Mesodermal cell (in vitro differentiated cells): ENCODE measurements at regions not wholly inside any gene's neighbourhood (a gene's known extent, or its start where the extent isn't known, plus 50 kb on each side); places are given as distances from the start of the nearest gene placed in this dataset.

Source experiments
- H3K27ac ChIP-seq: 2 replicates; pipeline ENCODE4 v1.7.0; 2013; ENCODE audit warnings: mild to moderate bottlenecking, low read depth, low read length, moderate library complexity; ENCODE audit not compliant: severe bottlenecking
- H3K36me3 ChIP-seq: 2 replicates; pipeline ENCODE4 v1.7.1; 2013; ENCODE audit warnings: mild to moderate bottlenecking, low read length, moderate library complexity; ENCODE audit not compliant: control insufficient read depth, insufficient read depth
- H3K4me1 ChIP-seq: one replicate; pipeline ENCODE4 v1.7.1; 2013; ENCODE audit warnings: mild to moderate bottlenecking, low read length; ENCODE audit not compliant: insufficient read depth, control insufficient read depth, poor library complexity, severe bottlenecking
- H3K4me3 ChIP-seq: 2 replicates; pipeline ENCODE4 v1.7.0; 2013; ENCODE audit warnings: low read length, control low read depth, mild to moderate bottlenecking; ENCODE audit not compliant: insufficient read depth, poor library complexity, severe bottlenecking; ENCODE audit errors: extremely low read depth
- H3K9me3 ChIP-seq: 2 replicates; pipeline ENCODE4 v1.7.1; 2013; ENCODE audit warnings: mild to moderate bottlenecking, low read length, moderate library complexity; ENCODE audit not compliant: control insufficient read depth
- WGBS, 2 experiments: methylation state at CpG; one replicate each; pipeline ENCODE4 v1.1.5; 2013; ENCODE audit warnings: missing lambda C conversion rate in 2 of 2; ENCODE audit not compliant: insufficient coverage in 2 of 2; 5-methylcytosine and 5-hydroxymethylcytosine counted together

DNA sequence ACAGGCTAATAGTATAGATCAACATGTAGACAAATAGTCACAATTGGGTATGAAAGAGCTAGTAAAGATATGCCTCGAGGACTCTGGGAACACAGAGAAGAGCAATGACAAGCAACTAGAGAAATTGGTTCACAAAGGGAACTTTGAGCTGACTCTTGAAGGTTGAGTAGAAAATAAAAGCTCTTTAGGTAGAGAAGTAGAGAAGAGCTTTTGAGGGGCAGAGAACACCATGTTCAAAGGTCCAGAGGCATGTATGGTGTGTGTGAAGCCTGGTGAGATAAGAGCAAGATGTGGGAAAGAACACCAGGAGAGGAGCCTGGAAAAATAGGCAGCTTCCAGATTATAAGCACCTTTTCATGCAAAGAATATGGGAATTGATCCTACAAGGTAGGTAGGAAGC, 109.7 kb upstream of the MAGI3 start:
- Histone ChIP-seq H3K27ac (no peak overlapping the region), H3K9me3 (no peaks in the 10 kb centered on the region), H3K4me3 (no peak overlapping the region), H3K4me1 (no peaks in the 10 kb centered on the region), H3K36me3 (no peaks in the 10 kb centered on the region)
- WGBS, 2 experiments, result 83 to 88% methylated on average over 1 of the region's 1 CpG

DNA sequence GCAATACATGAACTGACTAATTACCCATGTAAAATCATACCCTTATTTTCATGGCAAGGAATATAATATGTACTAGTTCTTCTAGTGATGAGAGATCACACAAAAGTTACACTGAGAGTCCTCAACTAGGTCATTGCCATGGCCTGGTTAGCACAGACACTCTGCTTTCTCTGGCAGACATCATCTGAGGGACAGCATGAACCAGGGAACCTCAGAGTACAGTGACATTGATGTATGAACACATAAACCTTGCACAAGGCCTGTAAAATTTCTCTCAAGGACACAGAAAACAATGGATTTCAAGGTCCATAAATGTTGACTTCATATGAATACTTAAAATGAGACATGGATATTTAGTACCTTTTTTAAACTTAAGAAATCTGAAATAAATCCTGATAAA, 108.8 kb upstream of the MAGI3 start:
- Histone ChIP-seq H3K4me3 (no peak overlapping the region), H3K27ac (no peak overlapping the region), H3K4me1 (no peaks in the 10 kb centered on the region), H3K36me3 (no peaks in the 10 kb centered on the region), H3K9me3 (no peaks in the 10 kb centered on the region)

GRCh38 chr1:113282008-113282892, 108.1 kb upstream of the MAGI3 start:
- no peak overlapping the region for H3K27ac ChIP-seq
- H3K4me1 ChIP-seq, result no peaks in the 10 kb centered on the region
- H3K4me3 ChIP-seq, result no peak overlapping the region
- H3K36me3 ChIP-seq, result no peaks in the 10 kb centered on the region
- no peaks in the 10 kb centered on the region for H3K9me3 ChIP-seq
- WGBS, 2 experiments, result 83% methylated on average over 1 of the region's 3 CpGs; no CpG with 5 or more reads in 1 of the 2 experiments

DNA sequence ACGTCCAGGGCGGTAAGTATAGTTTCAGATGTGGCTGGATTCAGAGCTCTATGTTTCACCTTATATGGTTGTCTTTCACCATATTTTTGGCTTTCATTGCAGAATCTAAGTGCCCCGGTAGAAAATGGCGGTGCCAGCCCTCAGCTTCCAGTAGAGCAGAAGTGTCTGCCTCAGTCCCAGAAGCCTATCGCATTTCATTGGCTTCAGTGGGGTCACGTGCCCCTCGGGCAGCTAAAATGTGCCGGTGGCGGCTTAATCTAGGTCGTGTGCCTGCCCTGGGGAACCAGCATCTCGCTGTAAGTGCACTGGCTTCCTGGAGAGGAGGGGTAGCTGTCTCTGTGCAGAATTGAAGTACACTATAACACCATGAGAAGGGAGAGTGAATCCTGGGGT, 107.4 kb upstream of the MAGI3 start:
- Histone ChIP-seq H3K27ac (no peak overlapping the region), H3K4me1 (no peaks in the 10 kb centered on the region)

GRCh38 chr1:113283914-113284313, 106.4 kb upstream of the MAGI3 start:
- H3K9me3 ChIP-seq, result no peaks in the 10 kb centered on the region
- H3K4me1 ChIP-seq, result no peaks in the 10 kb centered on the region
- no peak overlapping the region for H3K4me3 ChIP-seq
- no peak overlapping the region for H3K27ac ChIP-seq
- no peaks in the 10 kb centered on the region for H3K36me3 ChIP-seq

More for the DNA sequence above, 107.4 kb upstream of the MAGI3 start:
- WGBS, 2 experiments, result 95 to 100% methylated on average over 5 to 7 of the region's 11 CpGs
- no peaks in the 10 kb centered on the region for H3K36me3 ChIP-seq
- no peaks in the 10 kb centered on the region for H3K9me3 ChIP-seq
- H3K4me3 ChIP-seq, result no peak overlapping the region

GRCh38 chr1:113286156-113286555, 104.2 kb upstream of the MAGI3 start:
- WGBS, 2 experiments, result 100% methylated on average over 1 of the region's 1 CpG; no CpG with 5 or more reads in 1 of the 2 experiments

GRCh38 chr1:113291777-113292602, 98.3 kb upstream of the MAGI3 start:
- H3K4me1 ChIP-seq, result no peaks in the 10 kb centered on the region
- 90 to 97% methylated on average over 4 to 6 of the region's 9 CpGs for WGBS, 2 experiments
- H3K9me3 ChIP-seq, result no peaks in the 10 kb centered on the region
- no peak overlapping the region for H3K4me3 ChIP-seq
- no peaks in the 10 kb centered on the region for H3K36me3 ChIP-seq
- no peak overlapping the region for H3K27ac ChIP-seq

More at GRCh38 chr1:113286156-113286555, 104.2 kb upstream of the MAGI3 start:
- Histone ChIP-seq H3K4me3 (no peak overlapping the region), H3K9me3 (no peaks in the 10 kb centered on the region), H3K27ac (no peak overlapping the region), H3K4me1 (no peaks in the 10 kb centered on the region), H3K36me3 (no peaks in the 10 kb centered on the region)

- 71 to 86% methylated on average over 1 of the region's 2 CpGs for WGBS, 2 experiments
- H3K4me3 ChIP-seq, result no peak overlapping the region
- H3K27ac ChIP-seq, result no peak overlapping the region
Measured at GRCh38 chr1:113292603-113293255, 97.6 kb upstream of the MAGI3 start.

GRCh38 chr1:113293256-113293626, 97.1 kb upstream of the MAGI3 start:
- WGBS, 2 experiments, result 72 to 75% methylated on average over 8 to 10 of the region's 11 CpGs
- H3K36me3 ChIP-seq, result no peaks in the 10 kb centered on the region
- H3K9me3 ChIP-seq, result no peaks in the 10 kb centered on the region
- H3K4me3 ChIP-seq, result no peak overlapping the region
- no peak overlapping the region for H3K27ac ChIP-seq
- no peaks in the 10 kb centered on the region for H3K4me1 ChIP-seq

More at GRCh38 chr1:113292603-113293255, 97.6 kb upstream of the MAGI3 start:
- no peaks in the 10 kb centered on the region for H3K4me1 ChIP-seq
- H3K9me3 ChIP-seq, result no peaks in the 10 kb centered on the region
- H3K36me3 ChIP-seq, result no peaks in the 10 kb centered on the region

DNA sequence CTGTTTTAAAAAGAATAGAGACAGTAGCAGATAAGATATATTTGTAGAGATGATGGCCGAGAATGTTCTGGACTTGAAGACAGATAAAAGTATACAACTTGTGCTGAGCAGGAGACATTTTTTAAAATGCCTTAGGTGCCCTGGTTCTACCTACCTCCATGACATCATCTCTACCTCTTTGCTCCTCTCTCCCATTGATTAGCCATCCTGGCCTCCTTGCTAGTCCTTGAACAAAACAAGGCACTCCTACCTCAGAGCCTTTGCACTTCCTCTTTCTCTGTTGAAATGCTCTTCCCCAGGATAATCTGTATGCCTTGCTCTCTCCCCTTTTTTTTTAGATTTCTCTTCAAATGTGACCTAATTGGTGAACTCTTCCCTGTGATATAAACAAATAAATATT, 92.6 kb upstream of the MAGI3 start:
- no peaks in the 10 kb centered on the region for H3K36me3 ChIP-seq
- 88% methylated on average over 1 of the region's 1 CpG; no CpG with 5 or more reads in 1 of the 2 experiments for WGBS, 2 experiments
- H3K4me3 ChIP-seq, result no peak overlapping the region
- H3K27ac ChIP-seq, result no peak overlapping the region
- no peaks in the 10 kb centered on the region for H3K4me1 ChIP-seq
- no peaks in the 10 kb centered on the region for H3K9me3 ChIP-seq
